Lung (tissue), 11 donors: ENCODE measurements at regions not wholly inside any gene's neighbourhood (a gene's known extent, or its start where the extent isn't known, plus 50 kb on each side); places are given as distances from the start of the nearest gene placed in this dataset.

ENCODE experiments used
- ATAC-seq: fragments of 200-7000 bp; cut with Tn5 transposase; one replicate; pipeline ENCODE4 v1.9.1; 2020; ENCODE audit warnings: moderate number of reproducible peaks; ENCODE audit not compliant: insufficient read depth, low FRiP score
- DNase-seq, 3 donors: peaks; one replicate each; pipeline ENCODE4 v3.0.0-alpha.2; 2013 to 2017
- H3K27ac ChIP-seq, 2 donors: one replicate each; pipeline ENCODE4 v1.5.1; 2013; ENCODE audit warnings: mild to moderate bottlenecking in 2 of 2, moderate library complexity in 2 of 2, control low read depth in 1 of 2, inconsistent platforms in 1 of 2, low read depth in 1 of 2, low read length in 1 of 2
- H3K27me3 ChIP-seq, 3 donors: one replicate each; pipeline ENCODE4 v1.5.1; 2013; ENCODE audit warnings: low read length in 2 of 3; ENCODE audit not compliant: control insufficient read depth in 3 of 3, insufficient read depth in 3 of 3
- H3K36me3 ChIP-seq, 4 donors: one replicate each; pipeline ENCODE4 v1.5.1; 2013; ENCODE audit warnings: low read length in 4 of 4, mild to moderate bottlenecking in 1 of 4, moderate library complexity in 1 of 4; ENCODE audit not compliant: control insufficient read depth in 4 of 4, insufficient read depth in 4 of 4
- H3K4me1 ChIP-seq, 5 donors: one replicate each; pipeline ENCODE4 v1.5.1; 2013; ENCODE audit warnings: low read length in 5 of 5, mild to moderate bottlenecking in 2 of 5, moderate library complexity in 1 of 5; ENCODE audit not compliant: control insufficient read depth in 5 of 5, insufficient read depth in 5 of 5
- H3K4me3 ChIP-seq: one replicate; pipeline ENCODE4 v1.5.1; 2013; ENCODE audit warnings: mild to moderate bottlenecking, control low read depth, moderate library complexity
- H3K9ac ChIP-seq, 2 donors: one replicate each; pipeline ENCODE4 v1.5.1; 2013; ENCODE audit warnings: low read length in 2 of 2, control low read depth in 1 of 2; ENCODE audit not compliant: insufficient read depth in 1 of 2
- H3K9me3 ChIP-seq, 4 donors: one replicate each; pipeline ENCODE4 v1.5.1; 2013; ENCODE audit warnings: low read length in 3 of 4, mild to moderate bottlenecking in 1 of 4, moderate library complexity in 1 of 4; ENCODE audit not compliant: control insufficient read depth in 4 of 4, insufficient read depth in 3 of 4
- WGBS, 2 donors: extraction: QIAGEN DNeasy Blood & Tissue Kit; methylation state at CpG; one replicate each; pipeline ENCODE4 v1.1.7; 2013; 5-methylcytosine and 5-hydroxymethylcytosine counted together
- TF ChIP-seq, protein P1 (sequence below): IDR thresholded peaks from 2 replicates; pipeline ENCODE4 v1.5.1; 2012; ENCODE audit warnings: mild to moderate bottlenecking; ENCODE audit errors: control extremely low read depth, extremely low read depth
- donor health status: control.
- donor health status: control.
- donor health status: Bipolar disorder and iron deficiency.
- donor health status: healthy.
- donor health status: DM: yes; HTN: yes; CAD: no.

DNA sequence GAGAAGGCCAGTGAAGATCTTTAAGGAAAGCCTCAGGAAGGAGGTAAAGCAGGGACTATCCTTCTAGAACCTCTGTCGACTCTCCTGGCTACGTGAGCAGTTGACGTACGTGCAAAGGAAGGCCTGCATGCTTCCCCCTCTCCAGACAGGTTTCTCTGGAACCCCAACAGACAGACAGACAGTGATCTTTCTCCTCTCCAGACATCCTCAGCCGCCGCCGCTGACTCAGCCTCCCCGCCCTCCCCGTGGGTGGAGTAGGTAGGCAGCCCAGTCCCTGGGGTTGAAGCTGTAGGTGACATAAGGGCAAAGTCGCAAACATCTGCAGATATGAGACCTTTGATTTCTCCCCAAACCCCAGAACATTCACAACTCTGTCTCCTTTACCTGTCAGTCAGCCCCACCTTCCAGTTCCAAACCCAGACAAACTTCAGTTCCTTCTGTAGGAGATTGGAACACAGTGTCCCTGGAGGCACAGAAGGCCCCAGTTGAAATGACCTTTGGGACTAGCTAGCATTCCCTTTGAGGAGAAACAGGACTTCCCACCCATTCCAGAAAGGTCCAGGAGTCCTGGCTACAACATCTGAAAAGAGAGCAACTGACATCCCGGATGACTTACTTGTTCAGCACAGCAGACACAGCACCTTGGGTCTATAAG, 146.0 kb upstream of the JUN start:
- TF ChIP-seq, protein P1, sequence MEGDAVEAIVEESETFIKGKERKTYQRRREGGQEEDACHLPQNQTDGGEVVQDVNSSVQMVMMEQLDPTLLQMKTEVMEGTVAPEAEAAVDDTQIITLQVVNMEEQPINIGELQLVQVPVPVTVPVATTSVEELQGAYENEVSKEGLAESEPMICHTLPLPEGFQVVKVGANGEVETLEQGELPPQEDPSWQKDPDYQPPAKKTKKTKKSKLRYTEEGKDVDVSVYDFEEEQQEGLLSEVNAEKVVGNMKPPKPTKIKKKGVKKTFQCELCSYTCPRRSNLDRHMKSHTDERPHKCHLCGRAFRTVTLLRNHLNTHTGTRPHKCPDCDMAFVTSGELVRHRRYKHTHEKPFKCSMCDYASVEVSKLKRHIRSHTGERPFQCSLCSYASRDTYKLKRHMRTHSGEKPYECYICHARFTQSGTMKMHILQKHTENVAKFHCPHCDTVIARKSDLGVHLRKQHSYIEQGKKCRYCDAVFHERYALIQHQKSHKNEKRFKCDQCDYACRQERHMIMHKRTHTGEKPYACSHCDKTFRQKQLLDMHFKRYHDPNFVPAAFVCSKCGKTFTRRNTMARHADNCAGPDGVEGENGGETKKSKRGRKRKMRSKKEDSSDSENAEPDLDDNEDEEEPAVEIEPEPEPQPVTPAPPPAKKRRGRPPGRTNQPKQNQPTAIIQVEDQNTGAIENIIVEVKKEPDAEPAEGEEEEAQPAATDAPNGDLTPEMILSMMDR: no peak
- Histone ChIP-seq H3K9ac (no peak overlapping the region), H3K4me1 (peaks cover 0 to 6% (median 4%) of the 10 kb centered on the region in 5 donors), H3K27me3 (no peaks in the 10 kb centered on the region), H3K27ac (no peak overlapping the region), H3K4me3 (no peak overlapping the region), H3K9me3 (no peaks in the 10 kb centered on the region), H3K36me3 (no peaks in the 10 kb centered on the region)
- ATAC-seq (no peak), DNase-seq (no peak)
- WGBS, 2 donors: 90 to 91% methylated on average over 11 of the region's 11 CpGs

DNA sequence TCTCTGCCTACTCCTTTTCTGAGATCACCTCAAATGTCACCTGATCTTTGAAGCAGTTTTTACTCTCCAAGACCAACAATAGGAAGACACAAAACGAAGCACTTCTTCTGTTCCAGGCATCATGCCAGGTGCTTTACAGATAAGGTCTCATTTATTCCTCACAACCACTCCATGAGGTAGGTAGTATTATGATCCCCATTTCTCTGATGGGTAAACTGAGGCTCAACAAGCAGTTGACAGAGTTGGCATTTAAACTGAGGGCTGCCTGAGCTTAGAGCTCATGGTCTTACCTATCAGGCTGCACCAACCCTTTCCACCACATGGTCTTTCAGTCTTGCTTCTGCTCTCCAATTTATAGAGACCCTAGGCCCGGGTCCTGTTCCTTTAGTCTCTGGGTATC, 147.2 kb upstream of the JUN start:
- TF ChIP-seq, protein P1: no peak
- WGBS, 2 donors: 64 to 94% methylated on average over 2 of the region's 2 CpGs
- Histone ChIP-seq H3K9ac (no peak overlapping the region), H3K9me3 (no peaks in the 10 kb centered on the region), H3K4me1 (peaks cover 0 to 6% (median 4%) of the 10 kb centered on the region in 5 donors), H3K36me3 (no peaks in the 10 kb centered on the region), H3K27me3 (no peaks in the 10 kb centered on the region), H3K27ac (no peak overlapping the region), H3K4me3 (no peak overlapping the region)
- no peak for DNase-seq
- ATAC-seq: no peak

DNA sequence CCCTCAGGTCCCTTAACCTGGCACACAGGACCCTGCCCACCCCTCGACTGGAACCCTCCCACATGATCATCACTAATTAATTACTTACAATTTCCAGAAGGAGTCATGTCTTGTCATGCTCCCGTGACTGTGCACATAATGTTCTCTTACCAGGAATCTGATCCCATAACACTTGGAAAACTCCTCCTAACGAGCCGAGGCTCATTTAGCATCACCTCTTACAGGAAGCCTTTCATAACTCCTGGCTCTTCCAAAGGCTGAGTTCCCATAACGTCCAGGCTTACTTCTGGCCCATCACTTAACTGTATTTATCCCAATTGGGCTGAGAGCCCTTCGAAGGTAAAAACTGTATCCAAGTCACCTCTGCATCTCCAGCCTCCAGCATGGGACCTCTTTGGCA, 147.9 kb upstream of the JUN start:
- no peaks in the 10 kb centered on the region for H3K27me3 ChIP-seq
- no peak overlapping the region for H3K9ac ChIP-seq
- H3K27ac ChIP-seq: peak overlapping the region in 1 of 2 donors; percentile 43
- no peaks in the 10 kb centered on the region for H3K9me3 ChIP-seq
- H3K36me3 ChIP-seq: no peaks in the 10 kb centered on the region
- H3K4me3 ChIP-seq: no peak overlapping the region
- DNase-seq: no peak
- TF ChIP-seq, protein P1: no peak
- peaks cover 0 to 5% (median 0%) of the 10 kb centered on the region in 5 donors for H3K4me1 ChIP-seq
- ATAC-seq: no peak
- WGBS, 2 donors: 91 to 92% methylated on average over 6 of the region's 6 CpGs
